Caco-2 (cell line): ENCODE measurements at regions not wholly inside any gene's neighbourhood (a gene's known extent, or its start where the extent isn't known, plus 50 kb on each side); places are given as distances from the start of the nearest gene placed in this dataset.

Experiments
- BruUV-seq: library from RNA; stranded (reverse); fragments of 400-500 nt; replicated peaks from 2 replicates; lab custom pipeline; 2021; lab: Mats Ljungman, UMichigan
- CTCF ChIA-PET: fragments of 300-600 bp; sonication (Branson Sonifier 250); formaldehyde crosslinking; loops from one replicate; lab custom pipeline; 2022; ENCODE audit warnings: antibody characterized with exemption; lab: Charles Lee
- POLR2A ChIA-PET: fragments of 300-600 bp; sonication (Branson Sonifier 250); formaldehyde crosslinking; loops from one replicate; lab custom pipeline; 2022; ENCODE audit warnings: antibody characterized with exemption; lab: Charles Lee
- DNase-seq, 2 experiments: peaks; one replicate each; pipeline versions ENCODE4 v3.0.0 to v3.0.0-alpha.2; 2020 to 2022
- H3K27me3 ChIP-seq: replicated peaks from 2 replicates; pipeline ENCODE4 v1.6.0; 2011; ENCODE audit warnings: low read length; ENCODE audit not compliant: control insufficient read depth, insufficient read depth
- H3K36me3 ChIP-seq: 2 replicates; pipeline ENCODE4 v1.5.1; 2011; ENCODE audit warnings: low read length; ENCODE audit not compliant: control insufficient read depth, insufficient read depth
- H3K4me1 ChIP-seq: fragments of 250-450 bp; sonication (Bioruptor Pico); 2 replicates; pipeline ENCODE4 v1.5.1; 2020; ENCODE audit warnings: mild to moderate bottlenecking
- H3K4me3 ChIP-seq: 2 replicates; pipeline ENCODE4 v1.5.1; 2011; ENCODE audit warnings: low read depth, mild to moderate bottlenecking, control low read depth, low read length
- H3K9me3 ChIP-seq: fragments of 250-450 bp; sonication (Bioruptor Pico); 2 replicates; pipeline ENCODE4 v1.5.1; 2020; ENCODE audit warnings: mild to moderate bottlenecking, moderate library complexity
- H3K27ac Mint-ChIP-seq: one replicate; pipeline ENCODE4 v1.8.0; 2022; ENCODE audit warnings: mixed read lengths; ENCODE audit not compliant: unreplicated experiment
- H3K27me3 Mint-ChIP-seq: one replicate; pipeline ENCODE4 v1.8.0; 2022; ENCODE audit warnings: mixed read lengths; ENCODE audit not compliant: insufficient read depth, unreplicated experiment
- H3K36me3 Mint-ChIP-seq: one replicate; pipeline ENCODE4 v1.8.0; 2022; ENCODE audit warnings: mild to moderate bottlenecking, mixed read lengths; ENCODE audit not compliant: insufficient read depth, unreplicated experiment
- H3K4me1 Mint-ChIP-seq: one replicate; pipeline ENCODE4 v1.8.0; 2022; ENCODE audit warnings: low read depth, mixed read lengths; ENCODE audit not compliant: unreplicated experiment
- H3K4me3 Mint-ChIP-seq: one replicate; pipeline ENCODE4 v1.8.0; 2022; ENCODE audit warnings: mild to moderate bottlenecking, moderate library complexity, mixed read lengths; ENCODE audit not compliant: unreplicated experiment
- H3K9me3 Mint-ChIP-seq: one replicate; pipeline ENCODE4 v1.8.0; 2022; ENCODE audit warnings: mixed read lengths; ENCODE audit not compliant: unreplicated experiment
- intact Hi-C: fragments of 100-400 bp; cut with micrococcal nuclease; formaldehyde crosslinking; loops from one replicate; pipeline ENCODE4 v1.10.0; 2022; ENCODE audit not compliant: unreplicated experiment
- TF ChIP-seq, protein P1 (sequence below), 2 experiments: fragments of 200-600 bp in 1 of 2; IDR thresholded peaks; 1 replicate in 1 of 2; 2 replicates in 1 of 2; pipeline versions ENCODE4 v1.5.1 to v1.8.0; 2011 to 2022; ENCODE audit warnings: antibody characterized with exemption in 1 of 2, control low read depth in 1 of 2, inconsistent platforms in 1 of 2, low read depth in 1 of 2, low read length in 1 of 2, mild to moderate bottlenecking in 1 of 2, moderate library complexity in 1 of 2; ENCODE audit not compliant: insufficient read depth in 1 of 2, severe bottlenecking in 1 of 2, unreplicated experiment in 1 of 2

DNA sequence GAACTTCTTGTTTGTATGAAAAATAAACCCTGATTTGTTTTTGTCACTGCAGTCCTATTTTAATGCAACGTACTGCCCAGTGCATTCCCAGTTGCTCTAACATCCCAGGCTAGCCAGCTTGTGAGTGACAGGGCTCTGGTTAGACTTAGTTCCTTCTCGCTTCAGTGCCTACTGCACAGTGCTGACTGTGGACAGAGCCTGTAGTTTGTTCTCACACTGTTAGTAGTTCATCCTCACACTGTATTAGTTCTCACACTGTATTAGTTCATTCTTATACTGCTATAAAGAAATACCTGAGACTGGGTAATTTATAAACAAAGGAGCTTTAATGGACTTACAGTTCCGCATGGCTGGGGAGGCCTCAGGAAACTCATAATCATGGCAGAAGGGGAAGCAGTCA lies 116.6 kb upstream of the SALL1 start:
- H3K36me3 ChIP-seq = no peaks in the 10 kb centered on the region
- no TSS peak for BruUV-seq
- ChIA-PET CTCF (interaction anchor here (0.8 kb wide), 1 partner anchor 29 kb away, joined by 3 read pairs; no protein-coding TSS in a partner anchor), POLR2A (no interaction called here)
- Mint-ChIP-seq H3K4me1 (no peaks in the 10 kb centered on the region), H3K27ac (no peak overlapping the region), H3K4me3 (no peak overlapping the region), H3K9me3 (peaks cover 43% of the 10 kb centered on the region), H3K27me3 (peaks cover 2% of the 10 kb centered on the region), H3K36me3 (no peaks in the 10 kb centered on the region)
- H3K4me3 ChIP-seq = no peak overlapping the region
- DNase-seq = no peak
- no peaks in the 10 kb centered on the region for H3K27me3 ChIP-seq
- intact Hi-C loops = no loop called here
- TF ChIP-seq, protein P1, sequence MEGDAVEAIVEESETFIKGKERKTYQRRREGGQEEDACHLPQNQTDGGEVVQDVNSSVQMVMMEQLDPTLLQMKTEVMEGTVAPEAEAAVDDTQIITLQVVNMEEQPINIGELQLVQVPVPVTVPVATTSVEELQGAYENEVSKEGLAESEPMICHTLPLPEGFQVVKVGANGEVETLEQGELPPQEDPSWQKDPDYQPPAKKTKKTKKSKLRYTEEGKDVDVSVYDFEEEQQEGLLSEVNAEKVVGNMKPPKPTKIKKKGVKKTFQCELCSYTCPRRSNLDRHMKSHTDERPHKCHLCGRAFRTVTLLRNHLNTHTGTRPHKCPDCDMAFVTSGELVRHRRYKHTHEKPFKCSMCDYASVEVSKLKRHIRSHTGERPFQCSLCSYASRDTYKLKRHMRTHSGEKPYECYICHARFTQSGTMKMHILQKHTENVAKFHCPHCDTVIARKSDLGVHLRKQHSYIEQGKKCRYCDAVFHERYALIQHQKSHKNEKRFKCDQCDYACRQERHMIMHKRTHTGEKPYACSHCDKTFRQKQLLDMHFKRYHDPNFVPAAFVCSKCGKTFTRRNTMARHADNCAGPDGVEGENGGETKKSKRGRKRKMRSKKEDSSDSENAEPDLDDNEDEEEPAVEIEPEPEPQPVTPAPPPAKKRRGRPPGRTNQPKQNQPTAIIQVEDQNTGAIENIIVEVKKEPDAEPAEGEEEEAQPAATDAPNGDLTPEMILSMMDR (IDR thresholded peaks at IDR 0.05; ENCODE audit: insufficient read depth in 1 of 2, low read depth in 1 of 2, low read length in 1 of 2, severe bottlenecking in 1 of 2, unreplicated experiment in 1 of 2) = no peak
- H3K9me3 ChIP-seq = 0 out of 2 replicates have a peak, but pooled peaks cover 4% of the 10 kb centered on the region
- no peaks in the 10 kb centered on the region for H3K4me1 ChIP-seq

- H3K4me3 ChIP-seq = no peak overlapping the region
- CTCF ChIA-PET = no interaction called here
- POLR2A ChIA-PET = no interaction called here
- H3K27me3 Mint-ChIP-seq = peaks cover 4% of the 10 kb centered on the region
- no peaks in the 10 kb centered on the region for H3K4me1 ChIP-seq
- TF ChIP-seq, protein P1 (IDR thresholded peaks at IDR 0.05; ENCODE audit: insufficient read depth in 1 of 2, low read depth in 1 of 2, low read length in 1 of 2, severe bottlenecking in 1 of 2, unreplicated experiment in 1 of 2) = no peak
- peaks cover 58% of the 10 kb centered on the region for H3K9me3 Mint-ChIP-seq
- H3K9me3 ChIP-seq = 0 out of 2 replicates have a peak, but pooled peaks cover 4% of the 10 kb centered on the region
- H3K4me3 Mint-ChIP-seq = no peak overlapping the region
- no peaks in the 10 kb centered on the region for H3K36me3 ChIP-seq
- intact Hi-C loops = no loop called here
- no TSS peak for BruUV-seq
- H3K36me3 Mint-ChIP-seq = no peaks in the 10 kb centered on the region
- H3K4me1 Mint-ChIP-seq = no peaks in the 10 kb centered on the region
- no peaks in the 10 kb centered on the region for H3K27me3 ChIP-seq
- DNase-seq = no peak
- no peak overlapping the region for H3K27ac Mint-ChIP-seq
Observed at GRCh38 chr16:51262428-51262827, 111.4 kb upstream of the SALL1 start.

- DNase-seq = no peak
- H3K36me3 Mint-ChIP-seq = no peaks in the 10 kb centered on the region
- TF ChIP-seq, protein P1 (IDR thresholded peaks at IDR 0.05; ENCODE audit: insufficient read depth in 1 of 2, low read depth in 1 of 2, low read length in 1 of 2, severe bottlenecking in 1 of 2, unreplicated experiment in 1 of 2) = no peak
- BruUV-seq = no TSS peak
- H3K9me3 Mint-ChIP-seq = peaks cover 58% of the 10 kb centered on the region
- Histone ChIP-seq H3K9me3 (0 out of 2 replicates have a peak, but pooled peaks cover 4% of the 10 kb centered on the region), H3K36me3 (no peaks in the 10 kb centered on the region), H3K27me3 (no peaks in the 10 kb centered on the region), H3K4me3 (no peak overlapping the region), H3K4me1 (no peaks in the 10 kb centered on the region)
- ChIA-PET CTCF (no interaction called here), POLR2A (no interaction called here)
- H3K27ac Mint-ChIP-seq = no peak overlapping the region
- H3K4me1 Mint-ChIP-seq = no peaks in the 10 kb centered on the region
- no peak overlapping the region for H3K4me3 Mint-ChIP-seq
- H3K27me3 Mint-ChIP-seq = peaks cover 4% of the 10 kb centered on the region
- intact Hi-C loops = no loop called here
Observed at GRCh38 chr16:51261919-51262318, 110.8 kb upstream of the SALL1 start.
